ENCODE measurements at regions not wholly inside any gene's neighbourhood (a gene's known extent, or its start where the extent isn't known, plus 50 kb on each side); places are given as distances from the start of the nearest gene placed in this dataset.

GRCh38 chr2:128412181-128412871 is 93.7 kb upstream of the HS6ST1 start:
- no peak overlapping the region for H3K4me3 ChIP-seq (replicated peaks in 1 of 2; ENCODE audit: low read depth in 2 of 2, low read length in 2 of 2)
- no peak for TF ChIP-seq CTCF (IDR thresholded peaks at IDR 0.05; ENCODE audit: low read depth, low read length)

GRCh38 chr2:128413014-128413717 is 94.5 kb upstream of the HS6ST1 start:
- no peak overlapping the region for H3K4me3 ChIP-seq (replicated peaks in 1 of 2; ENCODE audit: low read depth in 2 of 2, low read length in 2 of 2)
- no peak for TF ChIP-seq CTCF (IDR thresholded peaks at IDR 0.05; ENCODE audit: low read depth, low read length)
- DNase-seq (ENCODE audit: low read depth in 2 of 2): no peak

More at GRCh38 chr2:128412181-128412871, 93.7 kb upstream of the HS6ST1 start:
- no peak for DNase-seq (ENCODE audit: low read depth in 2 of 2)

GRCh38 chr2:128413718-128414341 is 95.2 kb upstream of the HS6ST1 start:
- DNase-seq (ENCODE audit: low read depth in 2 of 2): no peak
- no peak for TF ChIP-seq CTCF (IDR thresholded peaks at IDR 0.05; ENCODE audit: low read depth, low read length)
- H3K4me3 ChIP-seq (replicated peaks in 1 of 2; ENCODE audit: low read depth in 2 of 2, low read length in 2 of 2): no peak overlapping the region

- DNase-seq (ENCODE audit: low read depth in 2 of 2): no peak
- H3K4me3 ChIP-seq (replicated peaks in 1 of 2; ENCODE audit: low read depth in 2 of 2, low read length in 2 of 2): no peak overlapping the region
These were observed 95.7 kb upstream of the HS6ST1 start for GRCh38 chr2:128414351-128414750.

GRCh38 chr2:128414946-128415778 is 96.5 kb upstream of the HS6ST1 start:
- H3K4me3 ChIP-seq (replicated peaks in 1 of 2; ENCODE audit: low read depth in 2 of 2, low read length in 2 of 2): no peak overlapping the region
- DNase-seq (ENCODE audit: low read depth in 2 of 2): no peak
- TF ChIP-seq CTCF (IDR thresholded peaks at IDR 0.05; ENCODE audit: low read depth, low read length): no peak

More at GRCh38 chr2:128414351-128414750, 95.7 kb upstream of the HS6ST1 start:
- TF ChIP-seq CTCF (IDR thresholded peaks at IDR 0.05; ENCODE audit: low read depth, low read length): no peak

GRCh38 chr2:128415779-128416061 is 97.1 kb upstream of the HS6ST1 start:
- TF ChIP-seq CTCF (IDR thresholded peaks at IDR 0.05; ENCODE audit: low read depth, low read length): no peak
- H3K4me3 ChIP-seq (replicated peaks in 1 of 2; ENCODE audit: low read depth in 2 of 2, low read length in 2 of 2): no peak overlapping the region
- no peak for DNase-seq (ENCODE audit: low read depth in 2 of 2)
